ENCODE measurements at regions not wholly inside any gene's neighbourhood (a gene's known extent, or its start where the extent isn't known, plus 50 kb on each side); places are given as distances from the start of the nearest gene placed in this dataset.

- Histone ChIP-seq H3K27ac (no peak overlapping the region), H3K36me3 (no peaks in the 10 kb centered on the region), H3K27me3 (no peaks in the 10 kb centered on the region), H3K4me1 (no peaks in the 10 kb centered on the region), H3K9me3 (no peaks in the 10 kb centered on the region), H3K4me3 (no peak overlapping the region)
- no peak for TF ChIP-seq CTCF (IDR thresholded peaks at IDR 0.05)
- no peak for TF ChIP-seq POLR2A (IDR thresholded peaks at IDR 0.05)
- TF ChIP-seq EP300 (IDR thresholded peaks at IDR 0.05) = no peak
- no peak for TF ChIP-seq POLR2AphosphoS5 (IDR thresholded peaks at IDR 0.05)
- 88 to 95% methylated on average over 23 to 26 of the region's 27 CpGs for WGBS, 2 donors
- DNase-seq (no peak), ATAC-seq (ENCODE audit: low FRiP score in 2 of 2) (no peak)
Measured at GRCh38 chr6:170163405-170164170, 127.3 kb downstream of the DLL1 start.

- WGBS, 2 donors = 86 to 89% methylated on average over 19 of the region's 19 CpGs
- no peak for ATAC-seq (ENCODE audit: low FRiP score in 2 of 2)
- Histone ChIP-seq H3K4me3 (no peak overlapping the region), H3K27me3 (no peaks in the 10 kb centered on the region), H3K36me3 (no peaks in the 10 kb centered on the region), H3K9me3 (no peaks in the 10 kb centered on the region), H3K27ac (no peak overlapping the region), H3K4me1 (no peaks in the 10 kb centered on the region)
- no peak for DNase-seq
- TF ChIP-seq EP300 (IDR thresholded peaks at IDR 0.05) (no peak), POLR2A (IDR thresholded peaks at IDR 0.05) (no peak), POLR2AphosphoS5 (IDR thresholded peaks at IDR 0.05) (no peak), CTCF (IDR thresholded peaks at IDR 0.05) (no peak)
Measured at GRCh38 chr6:170162775-170163404, 128.0 kb downstream of the DLL1 start.

- no peak for DNase-seq
Measured at GRCh38 chr6:170162011-170162774, 128.7 kb downstream of the DLL1 start.

More at GRCh38 chr6:170162011-170162774, 128.7 kb downstream of the DLL1 start:
- H3K4me3 ChIP-seq = no peak overlapping the region
- no peaks in the 10 kb centered on the region for H3K36me3 ChIP-seq
- TF ChIP-seq CTCF (IDR thresholded peaks at IDR 0.05) (no peak), POLR2AphosphoS5 (IDR thresholded peaks at IDR 0.05) (no peak), EP300 (IDR thresholded peaks at IDR 0.05) (no peak), POLR2A (IDR thresholded peaks at IDR 0.05) (no peak)
- H3K27me3 ChIP-seq = no peaks in the 10 kb centered on the region
- WGBS, 2 donors = 91 to 92% methylated on average over 4 to 26 of the region's 27 CpGs
- ATAC-seq (ENCODE audit: low FRiP score in 2 of 2) = no peak
- no peak overlapping the region for H3K27ac ChIP-seq
- no peaks in the 10 kb centered on the region for H3K9me3 ChIP-seq
- no peaks in the 10 kb centered on the region for H3K4me1 ChIP-seq

Data from upper lobe of left lung (tissue), 6 donors.